ENCODE measurements at regions not wholly inside any gene's neighbourhood (a gene's known extent, or its start where the extent isn't known, plus 50 kb on each side); places are given as distances from the start of the nearest gene placed in this dataset.

- Histone ChIP-seq H2AFZ (ENCODE audit: low read depth) (no peak overlapping the region), H3K27ac (ENCODE audit: low read depth in 2 of 2, low read length in 1 of 2) (no peak overlapping the region), H3K36me3 (replicated peaks in 1 of 2; ENCODE audit: control insufficient read depth in 1 of 2, insufficient read depth in 2 of 2, low read length in 1 of 2) (no peaks in the 10 kb centered on the region), H3F3A (replicated peaks; ENCODE audit: insufficient read depth) (no peaks in the 10 kb centered on the region), H3K9me2 (no peaks in the 10 kb centered on the region), H3K9ac (no peak overlapping the region), H3K4me2 (no peak overlapping the region), H3K27me3 (ENCODE audit: insufficient read depth) (no peaks in the 10 kb centered on the region), H3K4me3 (ENCODE audit: low read depth in 2 of 2, low read length in 1 of 2) (no peak overlapping the region), H3K79me2 (ENCODE audit: insufficient read depth) (no peaks in the 10 kb centered on the region), H3K9me3 (no peaks in the 10 kb centered on the region), H4K20me1 (ENCODE audit: insufficient read depth) (no peaks in the 10 kb centered on the region), H3K4me1 (ENCODE audit: control insufficient read depth in 1 of 2, insufficient read depth in 2 of 2, low read depth in 1 of 2, low read length in 1 of 2) (no peaks in the 10 kb centered on the region)
- TF ChIP-seq YY1 (IDR thresholded peaks at IDR 0.05; ENCODE audit: low read depth) = no peak
- no peak for TF ChIP-seq RCOR1 (IDR thresholded peaks at IDR 0.05; ENCODE audit: low read length)
- no peak for TF ChIP-seq ZBTB33 (IDR thresholded peaks at IDR 0.05; ENCODE audit: borderline replicate concordance, low read depth)
- TF ChIP-seq IRF3 (IDR thresholded peaks at IDR 0.05; ENCODE audit: low read depth, low read length) = no peak
- TF ChIP-seq NFIC (IDR thresholded peaks at IDR 0.05; ENCODE audit: borderline replicate concordance) = no peak
- TF ChIP-seq EP300 (IDR thresholded peaks at IDR 0.05; ENCODE audit: borderline replicate concordance in 1 of 2, low read depth in 1 of 2, low read length in 1 of 2) = no peak
- no peak for TF ChIP-seq REST (IDR thresholded peaks at IDR 0.05; ENCODE audit: low read depth, low read length)
- TF ChIP-seq RFX5 (IDR thresholded peaks at IDR 0.05; ENCODE audit: low read length) = no peak
- TF ChIP-seq USF2 (IDR thresholded peaks at IDR 0.05; ENCODE audit: borderline replicate concordance, low read depth, low read length) = no peak
- no peak for TF ChIP-seq FOXJ3 (CRISPR knock-in tag; IDR thresholded peaks at IDR 0.05)
- TF ChIP-seq SIN3A (IDR thresholded peaks at IDR 0.05; ENCODE audit: borderline replicate concordance, low read depth, low read length) = no peak
- WGBS (ENCODE audit: low lambda C conversion rate) = 19% methylated on average over 2 of the region's 2 CpGs
- no peak for DNase-seq
- ChIA-PET POLR2A (no interaction called here), CTCF (interaction anchor here (1.5 kb wide), 1 partner anchor 11 kb away, joined by 3 read pairs; no protein-coding TSS in a partner anchor)
These were observed 798.1 kb downstream of the TBL1XR1 start for GRCh38 chr3:176399193-176399592.

Data from SK-N-SH (cell line).